ENCODE measurements at regions not wholly inside any gene's neighbourhood (a gene's known extent, or its start where the extent isn't known, plus 50 kb on each side); places are given as distances from the start of the nearest gene placed in this dataset.

GRCh38 chr16:8217201-8217600 is 373.1 kb downstream of the TMEM114 start:
- H3K79me2 ChIP-seq (replicated peaks; ENCODE audit: insufficient read depth): no peaks in the 10 kb centered on the region
- no peaks in the 10 kb centered on the region for H4K20me1 ChIP-seq (replicated peaks; ENCODE audit: insufficient read depth)
- no peaks in the 10 kb centered on the region for H3F3A ChIP-seq (replicated peaks; ENCODE audit: low read depth)
- no peak overlapping the region for H2AFZ ChIP-seq
- no peaks in the 10 kb centered on the region for H3K4me1 ChIP-seq (ENCODE audit: insufficient read depth)
- no peaks in the 10 kb centered on the region for H3K4me1 Mint-ChIP-seq
- no peaks in the 10 kb centered on the region for H3K9me2 ChIP-seq (ENCODE audit: insufficient read depth)
- no peaks in the 10 kb centered on the region; the same call in 1 of the 2 replicates for H3K36me3 ChIP-seq (ENCODE audit: insufficient read depth)
- no peak overlapping the region for H3K4me2 ChIP-seq
- no peak overlapping the region for H3K27ac ChIP-seq (ENCODE audit: low read depth)
- no peaks in the 10 kb centered on the region for H3K36me3 Mint-ChIP-seq (ENCODE audit: low read depth)
- H3K9me3 Mint-ChIP-seq: peaks cover 2% of the 10 kb centered on the region; the same call in 1 of the 3 replicates
- no peak overlapping the region for H3K27ac Mint-ChIP-seq
- no peak overlapping the region for H3K4me3 ChIP-seq
- H3K27me3 Mint-ChIP-seq (ENCODE audit: insufficient read depth, low read depth, poor library complexity): peaks cover 2% of the 10 kb centered on the region
- H3K27me3 ChIP-seq (ENCODE audit: insufficient read depth): no peaks in the 10 kb centered on the region
- no peak overlapping the region for H3K4me3 Mint-ChIP-seq
- TF ChIP-seq REST (IDR thresholded peaks at IDR 0.05; ENCODE audit: unreplicated experiment) (no peak), STAT1 (IDR thresholded peaks at IDR 0.05; ENCODE audit: unreplicated experiment) (no peak), CREB1 (CRISPR knock-in tag; IDR thresholded peaks at IDR 0.05; ENCODE audit: low read depth) (no peak), ZNF462 (CRISPR knock-in tag; IDR thresholded peaks at IDR 0.05) (no peak), ETS1 (IDR thresholded peaks at IDR 0.05) (no peak), EZH2phosphoT487 (IDR thresholded peaks at IDR 0.05; ENCODE audit: unreplicated experiment) (no peak), CTCF (conservative IDR thresholded peaks at IDR 0.05; ENCODE audit: low read depth in 2 of 2) (no peak), POLR2AphosphoS5 (IDR thresholded peaks at IDR 0.05; ENCODE audit: low read depth) (no peak), EZH2 (IDR thresholded peaks at IDR 0.05; ENCODE audit: low read depth, unreplicated experiment) (no peak), NANOG (IDR thresholded peaks at IDR 0.05; ENCODE audit: borderline replicate concordance) (no peak)
- DNase-seq (ENCODE audit: low spot score): no peak
- no peak for ATAC-seq

Data from GM23338 (cell line).